Hepatocyte (in vitro differentiated cells): ENCODE measurements at regions not wholly inside any gene's neighbourhood (a gene's known extent, or its start where the extent isn't known, plus 50 kb on each side); places are given as distances from the start of the nearest gene placed in this dataset.

Experiments used
- EZH2 ChIP-seq: fragments of 200-600 bp; sonication (generic); IDR thresholded peaks from 2 replicates; pipeline ENCODE4 v1.6.1; 2016; ENCODE audit warnings: antibody characterized with exemption, mild to moderate bottlenecking, borderline replicate concordance
- EZH2phosphoT487 ChIP-seq: fragments of 200-600 bp; sonication (generic); IDR thresholded peaks from one replicate; pipeline ENCODE4 v1.6.1; 2018; ENCODE audit warnings: antibody characterized with exemption, mild to moderate bottlenecking, low read depth, moderate library complexity; ENCODE audit not compliant: unreplicated experiment, severe bottlenecking
- TF ChIP-seq, protein P1 (sequence below): fragments of 200-600 bp; sonication (generic); IDR thresholded peaks from 2 replicates; pipeline ENCODE4 v1.5.1; 2016; ENCODE audit warnings: antibody characterized with exemption, mild to moderate bottlenecking; ENCODE audit not compliant: poor library complexity

DNA sequence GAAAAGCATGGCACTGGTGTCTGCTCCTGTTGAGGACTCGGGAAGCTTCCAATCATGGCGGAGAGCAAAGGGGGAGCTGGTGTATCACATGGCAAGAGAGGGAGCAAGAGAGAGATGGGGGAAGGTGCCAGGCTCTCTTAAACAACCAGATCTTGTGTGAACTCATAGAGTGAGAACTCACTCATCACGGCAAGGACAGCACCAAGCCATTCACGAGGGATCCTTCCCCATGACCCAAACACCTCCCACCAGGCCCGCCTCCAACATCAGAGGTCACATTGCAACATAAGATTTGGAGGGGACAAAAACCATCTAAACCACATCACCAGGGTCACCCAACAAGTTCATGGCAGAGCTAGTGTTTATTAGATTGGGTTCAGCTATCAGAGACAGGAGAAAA, 218.7 kb upstream of the BCOR start:
- TF ChIP-seq, protein P1, sequence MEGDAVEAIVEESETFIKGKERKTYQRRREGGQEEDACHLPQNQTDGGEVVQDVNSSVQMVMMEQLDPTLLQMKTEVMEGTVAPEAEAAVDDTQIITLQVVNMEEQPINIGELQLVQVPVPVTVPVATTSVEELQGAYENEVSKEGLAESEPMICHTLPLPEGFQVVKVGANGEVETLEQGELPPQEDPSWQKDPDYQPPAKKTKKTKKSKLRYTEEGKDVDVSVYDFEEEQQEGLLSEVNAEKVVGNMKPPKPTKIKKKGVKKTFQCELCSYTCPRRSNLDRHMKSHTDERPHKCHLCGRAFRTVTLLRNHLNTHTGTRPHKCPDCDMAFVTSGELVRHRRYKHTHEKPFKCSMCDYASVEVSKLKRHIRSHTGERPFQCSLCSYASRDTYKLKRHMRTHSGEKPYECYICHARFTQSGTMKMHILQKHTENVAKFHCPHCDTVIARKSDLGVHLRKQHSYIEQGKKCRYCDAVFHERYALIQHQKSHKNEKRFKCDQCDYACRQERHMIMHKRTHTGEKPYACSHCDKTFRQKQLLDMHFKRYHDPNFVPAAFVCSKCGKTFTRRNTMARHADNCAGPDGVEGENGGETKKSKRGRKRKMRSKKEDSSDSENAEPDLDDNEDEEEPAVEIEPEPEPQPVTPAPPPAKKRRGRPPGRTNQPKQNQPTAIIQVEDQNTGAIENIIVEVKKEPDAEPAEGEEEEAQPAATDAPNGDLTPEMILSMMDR, result no peak
- TF ChIP-seq EZH2phosphoT487 (no peak), EZH2 (no peak)
